Activated CD4-positive, alpha-beta T cell treated with anti-CD3 and anti-CD28 coated beads, Interleukin-2, amount 50 U/mL, for 4 hours (primary cell): ENCODE measurements at regions not wholly inside any gene's neighbourhood (a gene's known extent, or its start where the extent isn't known, plus 50 kb on each side); places are given as distances from the start of the nearest gene placed in this dataset.
"Not testable (repeated sequence)": the region's sequence is repeated elsewhere in the genome, so short reads cannot be mapped to it uniquely, and the experiment has no call there.

Experiments used
- DNase-seq, 2 experiments: peaks; one replicate each; pipeline ENCODE4 v3.0.0-alpha.2; 2020

GRCh38 chr5:42242881-42243485 is 180.3 kb upstream of the GHR start:
- DNase-seq, result no peak

GRCh38 chr5:42252306-42252705 is 170.9 kb upstream of the GHR start:
- DNase-seq, result no peak

- not testable (repeated sequence) for DNase-seq
These were observed 163.3 kb upstream of the GHR start for GRCh38 chr5:42259914-42260313.

- no peak for DNase-seq
These were observed 156.1 kb upstream of the GHR start for GRCh38 chr5:42267091-42267490.

- DNase-seq, result not testable (repeated sequence)
These were observed 155.1 kb upstream of the GHR start for GRCh38 chr5:42268170-42268569.

- DNase-seq, result no peak
These were observed 154.6 kb upstream of the GHR start for GRCh38 chr5:42268630-42269029.

GRCh38 chr5:42270771-42271170 is 152.5 kb upstream of the GHR start:
- no peak for DNase-seq

- DNase-seq, result no peak
These were observed 148.3 kb upstream of the GHR start for GRCh38 chr5:42274913-42275312.

- DNase-seq, result no peak
These were observed 145.9 kb upstream of the GHR start for GRCh38 chr5:42277293-42277692.

GRCh38 chr5:42284584-42284983 is 138.7 kb upstream of the GHR start:
- DNase-seq, result no peak

GRCh38 chr5:42285230-42285629 is 138.0 kb upstream of the GHR start:
- DNase-seq, result no peak

GRCh38 chr5:42300496-42300895 is 122.7 kb upstream of the GHR start:
- DNase-seq, result no peak

- DNase-seq, result no peak
These were observed 121.9 kb upstream of the GHR start for GRCh38 chr5:42301349-42301748.

GRCh38 chr5:42302186-42302585 is 121.1 kb upstream of the GHR start:
- DNase-seq, result no peak

GRCh38 chr5:42306287-42306686 is 117.0 kb upstream of the GHR start:
- DNase-seq, result no peak

GRCh38 chr5:42309865-42310264 is 113.4 kb upstream of the GHR start:
- no peak for DNase-seq

GRCh38 chr5:42315214-42315613 is 108.0 kb upstream of the GHR start:
- DNase-seq, result no peak

GRCh38 chr5:42317575-42317974 is 105.7 kb upstream of the GHR start:
- no peak for DNase-seq

- DNase-seq, result not testable (repeated sequence)
These were observed 103.7 kb upstream of the GHR start for GRCh38 chr5:42319546-42319945.

- no peak for DNase-seq
These were observed 101.5 kb upstream of the GHR start for GRCh38 chr5:42321785-42322184.

GRCh38 chr5:42337143-42337542 is 86.1 kb upstream of the GHR start:
- no peak for DNase-seq

- DNase-seq, result no peak
These were observed 85.6 kb upstream of the GHR start for GRCh38 chr5:42337607-42338006.

- DNase-seq, result no peak
These were observed 85.1 kb upstream of the GHR start for GRCh38 chr5:42338136-42338535.

GRCh38 chr5:42349163-42349562 is 74.1 kb upstream of the GHR start:
- DNase-seq, result no peak

GRCh38 chr5:42351956-42352355 is 71.3 kb upstream of the GHR start:
- DNase-seq, result no peak

GRCh38 chr5:42360056-42360455 is 63.2 kb upstream of the GHR start:
- no peak for DNase-seq
